Testis (tissue), 2 donors: ENCODE measurements at regions not wholly inside any gene's neighbourhood (a gene's known extent, or its start where the extent isn't known, plus 50 kb on each side); places are given as distances from the start of the nearest gene placed in this dataset.

Experiments used
- CTCF ChIP-seq, 3 experiments: fragments of 450-650 bp in 2 of 3; fragments of 200-600 bp in 1 of 3; sonication (generic) in 1 of 3; IDR thresholded peaks; one replicate each; pipeline ENCODE4 v1.5.1; 2016 to 2019; ENCODE audit warnings: antibody characterized with exemption in 3 of 3, mild to moderate bottlenecking in 2 of 3, moderate library complexity in 1 of 3
- POLR2A ChIP-seq: fragments of 450-650 bp; IDR thresholded peaks from one replicate; pipeline ENCODE4 v1.6.1; 2017; ENCODE audit warnings: antibody characterized with exemption, mild to moderate bottlenecking, moderate library complexity

- TF ChIP-seq CTCF (IDR thresholded peaks at IDR 0.05) (no peak), POLR2A (no peak)
Measured at GRCh38 chr7:11950281-11950680, 118.3 kb upstream of the THSD7A start.
